ENCODE measurements at regions not wholly inside any gene's neighbourhood (a gene's known extent, or its start where the extent isn't known, plus 50 kb on each side); places are given as distances from the start of the nearest gene placed in this dataset.

DNA sequence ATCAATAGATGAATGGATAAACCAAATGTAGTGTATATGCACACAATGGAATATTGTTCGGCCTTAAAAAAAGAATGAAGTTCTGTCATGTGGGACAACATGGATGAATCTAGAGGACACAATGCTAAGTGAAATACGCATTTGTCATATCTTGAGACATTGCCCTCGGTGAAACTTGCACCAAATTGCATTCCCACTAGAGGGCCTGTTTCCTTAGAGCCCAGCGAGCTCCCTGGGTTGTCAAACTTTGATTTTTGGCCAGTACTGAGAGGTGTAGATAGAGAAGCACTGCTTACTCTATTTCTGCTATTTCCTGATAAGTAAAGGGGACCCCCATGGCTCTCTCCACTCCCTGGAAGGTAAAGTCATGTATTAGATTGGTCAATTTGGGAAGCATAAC, 157.1 kb downstream of the GPAM start:
- TF ChIP-seq, protein P1, sequence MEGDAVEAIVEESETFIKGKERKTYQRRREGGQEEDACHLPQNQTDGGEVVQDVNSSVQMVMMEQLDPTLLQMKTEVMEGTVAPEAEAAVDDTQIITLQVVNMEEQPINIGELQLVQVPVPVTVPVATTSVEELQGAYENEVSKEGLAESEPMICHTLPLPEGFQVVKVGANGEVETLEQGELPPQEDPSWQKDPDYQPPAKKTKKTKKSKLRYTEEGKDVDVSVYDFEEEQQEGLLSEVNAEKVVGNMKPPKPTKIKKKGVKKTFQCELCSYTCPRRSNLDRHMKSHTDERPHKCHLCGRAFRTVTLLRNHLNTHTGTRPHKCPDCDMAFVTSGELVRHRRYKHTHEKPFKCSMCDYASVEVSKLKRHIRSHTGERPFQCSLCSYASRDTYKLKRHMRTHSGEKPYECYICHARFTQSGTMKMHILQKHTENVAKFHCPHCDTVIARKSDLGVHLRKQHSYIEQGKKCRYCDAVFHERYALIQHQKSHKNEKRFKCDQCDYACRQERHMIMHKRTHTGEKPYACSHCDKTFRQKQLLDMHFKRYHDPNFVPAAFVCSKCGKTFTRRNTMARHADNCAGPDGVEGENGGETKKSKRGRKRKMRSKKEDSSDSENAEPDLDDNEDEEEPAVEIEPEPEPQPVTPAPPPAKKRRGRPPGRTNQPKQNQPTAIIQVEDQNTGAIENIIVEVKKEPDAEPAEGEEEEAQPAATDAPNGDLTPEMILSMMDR (IDR thresholded peaks at IDR 0.05) = no peak
- TF ChIP-seq POLR2A (IDR thresholded peaks at IDR 0.05) = no peak
